Pancreas (tissue), 10 donors: ENCODE measurements at regions not wholly inside any gene's neighbourhood (a gene's known extent, or its start where the extent isn't known, plus 50 kb on each side); places are given as distances from the start of the nearest gene placed in this dataset.

ENCODE experiments used
- ATAC-seq, 4 donors: fragments of 200-7000 bp; cut with Tn5 transposase; one replicate each; pipeline versions ENCODE4 v1.8.0 to v1.9.1; 2020; ENCODE audit warnings: mild to moderate bottlenecking in 4 of 4, moderate library complexity in 4 of 4
- DNase-seq, 6 donors: peaks; one replicate each; pipeline ENCODE4 v3.0.0-alpha.2; 2020
- FAIRE-seq: peaks from 2 replicates; lab custom pipeline; 2012; peaks lifted over from hg19 to GRCh38; lab: Jason Lieb, UNC
- H3K27ac ChIP-seq, 4 donors: fragments of 200-600 bp; sonication (generic); 1 replicate in 3 of 4; 2 replicates in 1 of 4; pipeline versions ENCODE4 v1.5.0 to v1.8.0; 2020
- H3K27me3 ChIP-seq, 4 donors: fragments of 200-600 bp; one replicate each; pipeline ENCODE4 v1.8.0; 2021
- H3K36me3 ChIP-seq, 3 donors: fragments of 200-600 bp; sonication (generic) in 1 of 3; one replicate each; pipeline versions ENCODE4 v1.5.0 to v1.8.0; 2020 to 2021
- H3K4me1 ChIP-seq, 3 donors: fragments of 200-600 bp; one replicate each; pipeline ENCODE4 v1.8.0; 2021
- H3K4me3 ChIP-seq, 4 donors: fragments of 200-600 bp; sonication (generic) in 2 of 4; one replicate each; pipeline versions ENCODE4 v1.5.0 to v1.8.0; 2020 to 2021
- H3K9me3 ChIP-seq, 4 donors: fragments of 200-600 bp; one replicate each; pipeline ENCODE4 v1.8.0; 2021
- CTCF ChIP-seq, 4 donors: fragments of 200-600 bp; sonication (generic) in 3 of 4; IDR thresholded peaks; one replicate each; pipeline versions ENCODE4 v1.5.0 to v1.8.0; 2021; ENCODE audit warnings: antibody characterized with exemption in 4 of 4
- WGBS, 2 donors: extraction: QIAGEN DNeasy Blood & Tissue Kit; methylation state at CpG; one replicate each; pipeline ENCODE4 v1.1.7; 2013; 5-methylcytosine and 5-hydroxymethylcytosine counted together
- intact Hi-C, 3 donors: fragments of 100-400 bp; cut with DNase I; formaldehyde crosslinking; loops; one replicate each; pipeline versions ENCODE4 v1.11.1 to v1.14.2; 2022
- donor health status: healthy with polysubstance abuse.
- donor health status: DM: no; HTN: no; CAD: no; lungs with moderate emphysema.
- donor health status: DM: no; HTN: no; CAD: no.
- donor health status: control.
- donor health status: control.
- donor health status: Bipolar disorder and iron deficiency.
- donor health status: DM: yes; HTN: yes; CAD: no.
- donor health status: DM: no; HTN: no; CAD: no.
- donor health status: DM: no; HTN: no; CAD: no.
- donor health status: DM: yes; HTN: yes; CAD: no.

GRCh38 chr15:61687651-61688050 is 372.6 kb downstream of the VPS13C start:
- FAIRE-seq (no peak), ATAC-seq (no peak), DNase-seq (no peak)
- no peak for TF ChIP-seq CTCF (IDR thresholded peaks at IDR 0.05)
- H3K27ac ChIP-seq: no peak overlapping the region
- H3K36me3 ChIP-seq: no peaks in the 10 kb centered on the region
- H3K27me3 ChIP-seq: no peaks in the 10 kb centered on the region
- no peak overlapping the region for H3K4me3 ChIP-seq
- H3K9me3 ChIP-seq: no peaks in the 10 kb centered on the region
- H3K4me1 ChIP-seq: no peaks in the 10 kb centered on the region
- intact Hi-C loops: no loop called here

- Histone ChIP-seq H3K27ac (no peak overlapping the region), H3K4me1 (no peaks in the 10 kb centered on the region), H3K4me3 (no peak overlapping the region), H3K9me3 (no peaks in the 10 kb centered on the region), H3K27me3 (no peaks in the 10 kb centered on the region), H3K36me3 (no peaks in the 10 kb centered on the region)
- FAIRE-seq (no peak), DNase-seq (no peak), ATAC-seq (no peak)
- 64 to 66% methylated on average over 6 of the region's 6 CpGs for WGBS, 2 donors
- no peak for TF ChIP-seq CTCF (IDR thresholded peaks at IDR 0.05)
- intact Hi-C loops: no loop called here
Observed at GRCh38 chr15:61687124-61687523, 373.1 kb downstream of the VPS13C start.

GRCh38 chr15:61685971-61686370 is 374.3 kb downstream of the VPS13C start:
- ATAC-seq (no peak), DNase-seq (no peak), FAIRE-seq (no peak)
- 70 to 87% methylated on average over 2 of the region's 2 CpGs for WGBS, 2 donors
- H3K4me1 ChIP-seq: no peaks in the 10 kb centered on the region
- H3K4me3 ChIP-seq: no peak overlapping the region
- no peaks in the 10 kb centered on the region for H3K9me3 ChIP-seq
- H3K27ac ChIP-seq: no peak overlapping the region
- intact Hi-C loops: no loop called here
- H3K27me3 ChIP-seq: no peaks in the 10 kb centered on the region
- no peaks in the 10 kb centered on the region for H3K36me3 ChIP-seq
- no peak for TF ChIP-seq CTCF (IDR thresholded peaks at IDR 0.05)

- intact Hi-C loops: no loop called here
- TF ChIP-seq CTCF (IDR thresholded peaks at IDR 0.05): no peak
- no peaks in the 10 kb centered on the region for H3K9me3 ChIP-seq
- H3K27me3 ChIP-seq: no peaks in the 10 kb centered on the region
- DNase-seq (no peak), FAIRE-seq (no peak), ATAC-seq (no peak)
- H3K4me3 ChIP-seq: no peak overlapping the region
- WGBS, 2 donors: 57 to 59% methylated on average over 4 of the region's 4 CpGs
- no peaks in the 10 kb centered on the region for H3K4me1 ChIP-seq
- H3K36me3 ChIP-seq: no peaks in the 10 kb centered on the region
- no peak overlapping the region for H3K27ac ChIP-seq
Observed at GRCh38 chr15:61685534-61685933, 374.7 kb downstream of the VPS13C start.

- FAIRE-seq: no peak
- Histone ChIP-seq H3K4me3 (no peak overlapping the region), H3K27me3 (no peaks in the 10 kb centered on the region), H3K4me1 (no peaks in the 10 kb centered on the region), H3K27ac (no peak overlapping the region), H3K9me3 (no peaks in the 10 kb centered on the region), H3K36me3 (no peaks in the 10 kb centered on the region)
- no peak for DNase-seq
- no peak for ATAC-seq
- TF ChIP-seq CTCF (IDR thresholded peaks at IDR 0.05): no peak
- intact Hi-C loops: no loop called here
- 89 to 93% methylated on average over 2 of the region's 2 CpGs for WGBS, 2 donors
Observed at GRCh38 chr15:61684749-61685467, 375.3 kb downstream of the VPS13C start.
